Ureter (tissue), 1 donor: ENCODE measurements at regions not wholly inside any gene's neighbourhood (a gene's known extent, or its start where the extent isn't known, plus 50 kb on each side); places are given as distances from the start of the nearest gene placed in this dataset.
"Not testable (repeated sequence)": the region's sequence is repeated elsewhere in the genome, so short reads cannot be mapped to it uniquely, and the experiment has no call there.

Source experiments
- DNase-seq: peaks from one replicate; pipeline ENCODE4 v3.0.0-alpha.2; 2020; ENCODE audit warnings: low spot score
- donor health status: DM: yes; HTN: yes; CAD: no.

DNA sequence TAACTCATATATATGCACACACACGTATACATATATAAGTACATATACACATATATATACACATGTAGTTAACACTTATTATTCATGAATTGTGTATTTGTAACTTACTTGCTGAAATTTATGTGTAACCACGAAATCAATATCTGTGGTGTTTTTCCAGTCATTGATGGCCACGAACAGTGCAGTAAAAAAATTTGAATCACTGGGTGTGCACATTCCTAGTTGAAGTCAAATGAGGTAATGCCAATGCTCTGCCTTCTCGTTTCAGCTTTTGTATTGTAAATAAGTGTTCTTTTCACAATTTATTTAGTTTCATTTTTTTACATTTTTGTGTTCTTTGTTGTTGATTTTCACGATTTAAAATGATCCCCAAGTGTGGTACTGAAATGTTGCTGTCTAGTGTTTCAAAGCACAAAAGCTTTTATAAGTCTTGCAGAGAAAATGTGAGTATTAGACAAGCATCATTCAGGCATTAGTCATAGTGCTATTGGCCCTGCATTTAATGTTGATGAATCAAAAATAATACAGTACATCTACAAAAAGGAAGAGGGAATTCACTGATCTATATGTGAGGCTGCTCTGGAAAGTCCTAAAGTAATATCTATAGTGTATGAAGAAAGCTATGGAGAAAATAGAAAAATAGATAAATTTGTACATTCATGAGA is 419.0 kb downstream of the DSC3 start:
- DNase-seq = no peak

DNA sequence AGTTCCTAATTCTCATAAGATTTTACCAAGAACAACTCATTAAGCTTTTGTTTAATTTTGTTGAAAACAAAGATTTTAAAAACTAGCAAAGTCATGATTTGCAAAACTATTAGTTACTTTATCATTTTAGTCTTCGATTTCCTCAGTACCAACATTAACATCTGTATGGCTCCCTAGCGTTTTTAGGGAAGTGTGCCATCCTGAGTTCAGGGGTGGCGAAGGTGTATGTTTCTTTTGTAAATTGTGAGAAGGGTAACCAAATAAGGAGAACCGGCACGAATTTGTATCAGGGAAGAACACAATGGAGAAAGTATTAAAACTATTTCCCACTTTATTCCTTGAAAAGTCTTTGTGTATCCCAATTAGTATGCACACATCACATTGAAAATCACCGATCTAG is 419.9 kb downstream of the DSC3 start:
- no peak for DNase-seq

DNA sequence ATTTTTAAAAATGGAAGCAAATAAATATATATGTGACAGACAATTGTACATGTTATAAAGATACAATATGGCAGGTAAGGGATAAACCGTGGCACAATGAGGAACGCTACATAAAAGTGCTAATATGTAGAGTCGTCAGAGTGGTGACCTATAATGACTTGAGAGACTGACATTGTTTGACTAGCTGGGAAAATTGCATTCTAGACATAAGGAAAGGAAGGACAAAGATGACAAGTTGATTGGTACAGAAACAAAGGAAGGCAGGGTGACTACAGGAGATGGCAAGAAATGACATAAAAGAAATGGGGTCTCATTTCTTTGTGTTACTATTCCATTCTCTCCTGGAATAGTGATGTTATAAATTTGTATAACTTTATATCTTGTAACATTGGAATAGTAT is 420.4 kb downstream of the DSC3 start:
- DNase-seq = no peak

DNA sequence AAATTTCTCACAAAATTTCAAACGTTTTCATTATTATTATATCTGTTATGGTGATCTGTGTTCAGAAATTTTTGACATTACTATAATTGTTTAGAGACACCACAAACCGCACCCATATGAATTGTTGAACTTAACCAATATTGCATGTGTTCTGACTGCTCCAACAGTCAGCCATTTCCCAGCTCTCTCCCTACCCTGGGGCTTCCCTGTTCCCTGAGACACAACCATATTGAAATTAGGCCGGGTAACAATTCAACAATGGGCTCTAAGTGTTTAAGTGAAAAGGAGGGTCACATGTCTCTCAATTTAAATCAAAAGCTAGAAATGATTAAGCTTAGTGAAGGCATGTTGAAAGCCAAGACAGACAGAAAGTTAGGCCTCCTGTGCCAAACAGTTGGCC is 424.0 kb downstream of the DSC3 start:
- DNase-seq = no peak

DNA sequence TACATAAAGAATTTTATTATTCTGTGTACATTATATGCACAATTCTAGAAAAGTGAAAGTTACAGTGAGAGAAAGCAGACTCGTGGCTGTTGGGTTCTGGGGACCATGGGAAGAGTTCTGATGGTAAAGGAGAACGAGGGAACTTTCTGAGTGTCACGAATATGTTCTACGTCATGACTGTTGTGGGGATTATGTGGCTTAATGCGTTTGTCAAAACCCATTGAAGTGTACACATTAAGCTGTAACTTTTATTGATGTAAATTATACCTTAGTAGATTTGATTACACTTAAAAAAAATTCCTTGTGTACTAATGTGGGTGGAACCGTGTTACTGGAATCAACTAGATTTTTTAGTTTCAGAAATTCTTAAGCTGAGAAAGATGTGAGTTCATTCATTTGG is 426.1 kb downstream of the DSC3 start:
- no peak for DNase-seq

DNA sequence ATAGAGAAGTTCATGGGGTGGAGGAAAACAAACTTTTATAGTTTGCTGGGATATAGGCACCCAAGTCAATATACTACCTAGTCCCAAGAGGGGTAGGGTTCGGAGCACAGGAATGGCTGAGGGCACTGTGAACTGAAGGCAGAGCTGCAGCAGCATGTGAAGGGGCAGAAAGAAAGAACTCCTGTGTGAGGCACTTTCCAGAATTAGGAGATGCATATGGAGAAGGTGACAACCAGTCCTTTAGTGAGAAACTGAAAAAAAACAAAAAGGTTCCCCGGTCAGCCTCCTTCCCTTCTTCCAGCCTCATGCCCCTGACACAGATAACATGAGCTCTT is 429.1 kb downstream of the DSC3 start:
- no peak for DNase-seq

DNA sequence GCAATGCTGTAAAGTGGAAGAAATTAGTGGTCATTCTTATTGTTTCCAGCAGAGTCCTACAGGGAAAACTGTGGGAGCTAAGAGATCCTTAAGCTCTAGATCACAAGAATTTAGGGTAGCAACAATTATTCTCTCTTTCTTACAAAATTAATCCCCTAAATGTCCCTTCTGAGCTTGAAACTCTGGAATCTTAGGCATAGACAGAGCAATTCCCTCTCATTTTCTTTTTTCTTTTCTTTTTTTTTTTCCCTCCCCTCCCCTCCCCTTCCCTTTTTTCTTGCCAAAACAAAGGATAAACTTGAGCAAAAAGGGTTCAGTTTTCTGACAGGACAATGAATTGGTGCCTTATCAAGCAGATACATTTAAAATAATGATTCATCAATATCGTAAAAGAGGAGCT is 441.0 kb downstream of the DSC3 start:
- DNase-seq = no peak

DNA sequence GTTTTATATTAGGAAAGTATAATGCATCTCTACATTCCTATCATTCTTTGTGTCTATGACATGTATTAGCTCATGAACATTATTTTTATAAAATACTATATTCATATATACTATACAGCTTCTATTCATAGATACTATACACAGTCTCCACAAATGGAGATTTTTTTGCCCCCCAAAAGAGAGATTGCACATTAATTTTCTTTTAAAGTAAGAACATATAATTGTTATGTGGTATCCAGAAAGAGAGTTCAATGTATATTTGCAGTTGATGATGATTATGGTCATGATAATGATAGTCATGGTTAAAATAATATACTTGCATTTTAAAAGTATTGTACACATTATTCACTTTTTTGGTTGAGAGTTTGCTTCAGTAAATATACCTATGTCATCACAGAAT is 445.3 kb downstream of the DSC3 start:
- DNase-seq = no peak

DNA sequence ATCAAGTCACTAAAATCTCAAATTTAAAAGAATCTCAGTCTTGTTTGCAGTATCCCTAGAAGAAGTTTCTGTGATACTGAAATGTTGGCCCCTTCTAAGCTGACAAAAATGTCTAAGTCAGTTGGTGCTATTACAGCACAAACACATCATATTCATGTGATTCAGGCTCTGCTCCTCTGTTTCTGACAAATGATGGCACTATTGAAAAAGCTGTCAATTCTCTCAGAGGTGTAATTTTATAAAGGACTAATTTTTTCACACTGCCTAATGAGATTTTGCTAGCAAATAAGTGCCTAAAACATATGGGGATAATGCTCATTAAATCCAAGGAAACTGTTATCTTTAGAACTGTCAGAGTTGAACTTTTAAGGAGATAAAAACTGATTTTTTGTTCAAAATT is 445.9 kb downstream of the DSC3 start:
- DNase-seq = no peak

DNA sequence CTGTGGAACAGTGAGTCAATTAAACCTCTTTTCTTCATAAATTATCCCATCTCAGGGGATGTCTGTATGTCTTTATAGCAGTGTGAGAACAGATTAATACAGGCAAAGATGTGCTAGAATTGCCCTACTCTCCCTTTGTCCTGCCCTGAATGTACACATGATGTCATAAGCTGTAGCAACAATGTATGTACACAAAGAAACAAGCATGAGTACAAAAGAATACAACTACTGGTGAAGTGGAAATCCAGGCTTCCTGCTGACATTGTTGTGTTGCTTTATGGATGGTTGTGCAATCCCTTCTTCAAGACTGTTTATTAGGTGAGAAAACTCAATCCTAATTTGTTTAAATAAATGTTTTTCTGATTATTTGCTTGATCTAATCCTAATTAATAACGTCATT is 446.6 kb downstream of the DSC3 start:
- no peak for DNase-seq

DNA sequence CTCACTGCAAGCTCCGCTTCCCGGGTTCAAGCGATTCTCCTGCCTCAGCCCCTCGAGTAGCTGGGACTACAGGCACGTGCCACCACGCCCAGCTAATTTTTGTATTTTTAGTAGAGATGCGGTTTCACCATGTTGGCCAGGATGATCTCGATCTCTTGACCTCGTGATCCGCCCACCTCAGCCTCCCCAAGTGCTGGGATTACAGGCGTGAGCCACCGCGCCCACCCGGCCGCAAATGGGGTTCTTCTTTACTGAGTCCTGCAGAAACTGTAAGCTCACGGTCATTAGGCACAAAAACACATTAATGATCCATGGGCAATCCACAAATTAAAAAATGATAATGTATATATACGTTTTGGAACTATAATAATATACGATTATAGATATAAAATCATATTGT is 447.6 kb downstream of the DSC3 start:
- DNase-seq = not testable (repeated sequence)

DNA sequence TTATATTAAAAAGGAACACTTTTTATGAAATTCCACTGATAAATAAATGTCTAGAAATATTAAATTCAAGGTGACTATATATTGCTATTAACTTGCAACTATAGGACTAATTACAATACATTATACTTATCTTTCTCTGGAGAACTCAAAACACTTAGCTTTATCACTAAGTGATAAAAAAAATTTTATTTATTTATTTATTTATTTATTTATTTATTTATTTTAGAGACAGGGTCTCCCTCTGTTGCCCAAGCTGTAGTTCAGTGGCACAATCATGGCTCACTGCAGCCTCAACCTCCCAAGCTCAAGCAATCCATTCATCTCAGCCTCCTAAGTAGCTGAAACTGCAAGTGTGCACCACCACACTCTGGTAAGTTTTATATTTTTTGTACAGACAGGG is 451.1 kb downstream of the DSC3 start:
- no peak for DNase-seq

DNA sequence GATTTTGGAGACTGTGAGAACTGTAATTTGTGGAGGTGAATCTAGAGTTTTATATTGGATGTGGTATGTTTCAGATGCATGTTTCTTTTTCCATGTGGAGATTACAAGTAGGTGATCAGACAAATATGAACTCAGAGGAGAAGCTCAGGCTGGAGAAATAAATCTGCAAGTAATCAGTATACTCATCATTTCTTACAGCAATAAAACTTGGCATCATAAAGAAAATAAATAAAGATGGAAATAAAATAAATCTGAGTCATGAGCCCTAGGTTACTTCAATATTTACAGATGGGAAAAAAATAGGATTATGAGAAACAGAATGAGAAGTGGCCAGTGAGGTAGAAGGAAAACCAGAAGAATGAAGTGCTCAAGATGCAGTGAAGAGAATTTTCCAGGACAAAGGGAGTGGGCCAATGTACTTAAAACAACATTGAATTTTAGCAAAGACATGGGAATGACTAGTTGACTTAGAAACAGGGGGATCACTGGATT is 453.8 kb downstream of the DSC3 start:
- DNase-seq = no peak

DNA sequence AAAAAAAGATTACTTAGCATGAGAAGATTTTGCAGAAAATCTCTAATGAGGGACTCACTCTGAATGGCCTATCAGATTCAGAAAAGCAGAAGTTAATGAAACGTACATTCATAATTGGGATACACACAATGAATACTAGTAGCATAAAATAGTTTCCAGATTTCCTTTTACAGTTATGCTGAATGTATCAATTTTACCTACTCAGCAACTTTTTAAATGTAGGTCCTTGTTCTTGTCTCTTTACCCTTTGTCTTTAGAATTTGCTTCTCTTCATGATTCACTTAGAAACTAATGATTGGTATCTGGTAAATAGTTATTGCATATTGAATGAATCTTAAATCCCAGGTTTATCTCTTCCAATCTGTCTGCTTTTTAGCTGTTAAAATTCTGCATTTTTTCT is 458.8 kb downstream of the DSC3 start:
- DNase-seq = no peak

DNA sequence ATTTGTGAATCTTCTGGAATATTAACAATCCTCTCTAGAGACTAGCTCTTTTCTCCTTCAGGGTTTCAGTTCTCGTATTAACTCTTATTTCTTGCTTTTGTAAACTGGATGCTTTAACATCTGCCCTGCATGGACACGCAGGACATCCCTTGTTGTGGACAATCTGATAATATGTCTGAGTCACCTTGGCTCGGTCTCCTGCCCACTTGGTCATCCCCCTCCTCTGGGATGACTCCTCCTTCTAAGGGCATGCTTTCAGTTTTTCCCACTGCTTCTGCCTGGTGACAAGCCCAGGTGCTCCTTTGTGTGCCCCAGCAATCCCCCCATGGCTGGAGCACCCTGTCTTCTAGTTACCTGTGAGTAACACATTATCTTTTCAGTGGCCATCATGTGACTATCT is 460.5 kb downstream of the DSC3 start:
- DNase-seq = no peak

DNA sequence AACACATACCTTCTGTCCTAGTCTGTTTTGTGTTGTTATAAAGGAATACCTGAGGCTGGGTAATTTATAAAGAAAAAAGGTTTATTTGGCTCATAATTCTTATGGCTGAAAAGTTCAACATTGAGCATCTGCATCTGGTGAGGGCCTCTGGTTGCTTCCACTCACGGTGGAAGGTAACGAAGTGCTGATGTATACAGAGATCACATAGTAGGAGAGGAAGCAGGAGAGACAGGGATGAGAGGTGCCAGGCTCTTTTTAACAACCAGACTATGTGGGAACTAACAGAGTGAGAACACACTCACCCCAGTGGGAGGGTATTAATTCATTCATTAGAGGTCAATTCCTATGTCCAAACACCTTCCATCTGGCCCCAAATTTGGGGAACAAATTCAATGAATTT is 463.8 kb downstream of the DSC3 start:
- DNase-seq = no peak

DNA sequence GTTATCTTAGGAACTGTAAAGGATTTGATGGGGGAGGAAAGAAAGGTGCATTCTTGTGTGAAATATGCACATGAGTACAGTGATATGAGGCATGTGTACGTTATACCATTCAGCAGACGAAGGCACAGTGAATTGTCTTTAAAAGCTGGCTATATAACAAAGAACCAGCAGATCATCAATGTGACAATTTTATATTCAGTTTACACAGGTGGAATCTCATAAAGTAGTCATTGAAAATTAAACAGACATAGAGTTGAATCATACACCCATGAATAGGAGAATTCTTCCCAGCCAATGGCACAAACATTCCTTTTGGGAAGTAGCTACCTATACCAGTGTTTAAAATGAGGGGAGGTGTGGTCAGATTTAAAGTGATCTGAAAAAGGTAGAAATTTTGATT is 470.3 kb downstream of the DSC3 start:
- no peak for DNase-seq

DNA sequence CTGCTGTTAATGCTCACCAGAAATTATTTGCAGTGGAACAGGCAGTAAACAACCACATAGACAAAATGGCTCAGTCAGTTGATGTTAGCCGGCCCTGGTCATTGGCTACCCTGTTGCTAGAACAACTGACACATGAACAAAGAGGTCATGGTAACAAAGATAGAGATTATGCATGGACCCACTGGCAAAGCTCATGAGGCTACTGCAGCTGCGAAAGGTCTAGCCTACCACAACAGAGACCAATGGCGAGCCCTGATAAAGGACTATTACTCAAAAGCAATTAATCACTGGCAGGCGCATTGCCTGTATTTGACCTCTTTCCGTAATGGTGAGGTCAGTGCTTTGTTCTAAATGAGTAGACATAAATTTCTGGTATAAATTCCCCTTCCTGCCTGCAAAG is 474.2 kb downstream of the DSC3 start:
- DNase-seq = no peak

DNA sequence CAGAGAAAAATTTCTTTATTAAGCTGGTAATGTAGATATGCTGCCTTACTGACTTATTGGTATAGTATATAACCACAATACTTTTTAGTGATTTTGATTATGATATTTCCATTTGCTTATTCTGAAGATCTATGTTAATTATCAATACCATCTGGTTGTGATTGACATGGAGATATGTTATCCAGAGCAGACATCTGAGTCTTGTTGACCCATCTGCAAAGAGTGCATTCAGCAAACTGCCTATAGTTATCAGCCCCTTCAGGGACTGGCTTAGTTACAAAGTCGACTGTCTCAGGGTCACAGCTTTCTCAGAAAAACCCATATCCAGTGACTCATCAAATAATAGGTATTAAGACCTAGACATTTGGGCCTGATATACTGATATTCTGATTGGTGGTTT is 475.7 kb downstream of the DSC3 start:
- no peak for DNase-seq

DNA sequence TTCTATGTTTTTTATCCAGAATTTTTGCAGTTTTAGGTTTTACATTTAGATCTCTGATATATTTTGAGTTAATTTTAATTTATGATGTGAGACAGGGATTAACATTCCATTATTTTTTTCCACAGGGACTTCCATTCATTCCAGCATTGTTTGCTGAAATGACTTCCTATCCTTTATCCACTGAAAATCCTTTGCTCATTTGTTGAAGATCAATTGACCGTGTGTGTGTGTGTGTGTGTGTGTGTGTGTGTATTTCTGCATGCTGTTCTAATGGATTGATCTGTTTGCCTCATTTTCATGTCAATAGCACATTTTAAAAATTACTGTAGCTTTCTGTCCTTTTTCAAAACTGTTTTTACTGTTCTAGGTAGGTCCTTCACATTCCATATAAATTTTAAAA is 480.3 kb downstream of the DSC3 start:
- DNase-seq = no peak

DNA sequence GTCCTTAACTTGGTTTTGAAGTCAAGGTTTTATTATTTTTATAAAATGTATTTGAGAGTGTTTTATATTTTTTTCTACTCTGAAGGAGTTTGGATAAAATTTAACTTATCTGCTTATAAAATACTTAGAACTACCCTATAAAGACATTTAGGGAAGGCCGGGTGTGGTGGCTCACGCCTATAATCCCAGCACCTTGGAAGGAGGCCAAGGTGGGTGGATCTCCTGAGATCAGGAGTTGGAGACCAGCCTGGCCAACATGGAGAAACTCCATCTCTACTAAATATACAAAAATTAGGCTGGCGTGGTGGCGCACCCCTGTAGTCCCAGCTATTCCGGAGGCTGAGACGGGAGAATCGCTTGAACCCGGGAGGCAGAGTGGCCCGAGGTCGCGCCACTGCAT is 486.4 kb downstream of the DSC3 start:
- no peak for DNase-seq

DNA sequence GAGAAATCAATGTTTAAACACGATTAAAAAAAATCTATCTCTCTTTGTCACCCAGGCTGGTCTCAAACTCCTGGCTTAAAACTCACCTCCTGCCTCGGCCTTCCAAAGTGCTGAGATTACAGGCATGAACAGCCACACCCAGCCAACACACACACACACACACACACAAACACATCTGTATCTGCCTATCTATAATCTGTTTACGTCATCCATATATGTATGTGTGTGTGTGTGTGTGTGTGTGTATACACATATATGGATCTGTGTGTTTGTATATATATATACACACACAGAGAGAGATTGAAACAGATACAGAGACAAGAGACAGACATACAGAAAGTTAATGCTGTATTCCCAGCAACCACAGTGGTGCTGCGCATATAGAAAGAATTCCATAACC is 497.1 kb downstream of the DSC3 start:
- DNase-seq = no peak

DNA sequence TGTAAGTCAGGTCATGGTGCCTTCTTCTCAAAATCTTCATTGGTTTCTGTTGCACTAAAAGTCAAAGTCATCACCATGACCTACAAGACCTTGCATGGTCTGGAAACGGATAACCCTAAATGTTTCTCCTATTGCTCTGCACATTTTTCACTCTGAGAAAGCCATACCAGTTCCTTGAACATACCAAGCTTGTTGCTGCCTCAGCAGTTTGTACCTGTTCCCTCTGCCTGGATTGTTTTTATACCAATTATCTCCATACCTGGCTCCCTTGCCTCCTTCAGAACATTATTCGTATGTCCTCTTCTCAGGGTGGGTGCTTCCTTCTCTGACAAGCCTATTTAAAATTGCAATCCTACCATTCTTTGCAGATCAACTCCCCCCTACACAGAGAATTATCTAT is 498.4 kb downstream of the DSC3 start:
- DNase-seq = no peak

DNA sequence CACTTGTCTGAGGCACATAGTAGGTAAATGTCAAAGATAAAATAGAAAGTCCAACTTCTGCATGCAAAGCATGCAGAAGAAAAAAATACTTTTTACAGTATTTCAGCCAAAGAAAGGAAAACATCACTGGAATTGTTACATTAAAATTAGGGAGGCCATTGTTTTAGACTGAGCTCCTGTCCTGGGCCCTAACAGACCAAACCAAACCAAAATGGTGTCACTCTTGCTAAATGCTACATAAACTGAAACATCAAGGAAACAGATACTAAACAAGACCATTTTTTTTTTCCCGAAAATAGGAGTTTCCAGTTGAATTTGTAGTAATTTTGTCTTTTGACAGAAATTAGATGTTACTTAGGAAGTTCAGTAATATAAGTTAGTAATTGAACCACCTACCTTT is 508.8 kb downstream of the DSC3 start:
- no peak for DNase-seq

DNA sequence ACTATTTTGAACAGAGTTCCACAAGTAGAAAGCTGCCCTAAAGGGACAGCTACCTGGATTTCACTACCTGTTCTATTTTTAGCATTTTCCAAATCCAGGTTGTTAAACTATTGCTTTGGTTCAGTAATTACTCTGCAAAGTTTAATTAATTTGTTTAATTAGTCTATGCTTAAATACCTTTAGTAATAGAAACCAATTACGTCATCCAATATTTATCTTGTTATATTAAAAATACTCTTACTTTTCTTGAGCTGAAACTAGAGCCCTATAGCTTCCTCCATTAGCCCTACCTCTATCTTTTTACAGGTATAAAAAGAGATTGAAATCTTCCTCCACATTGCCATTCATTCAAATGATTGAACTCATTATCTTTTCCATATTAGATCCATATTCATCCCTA is 514.6 kb downstream of the DSC3 start:
- DNase-seq = no peak
